ENCODE measurements at regions not wholly inside any gene's neighbourhood (a gene's known extent, or its start where the extent isn't known, plus 50 kb on each side); places are given as distances from the start of the nearest gene placed in this dataset.
"Not testable (repeated sequence)": the region's sequence is repeated elsewhere in the genome, so short reads cannot be mapped to it uniquely, and the experiment has no call there.

DNA sequence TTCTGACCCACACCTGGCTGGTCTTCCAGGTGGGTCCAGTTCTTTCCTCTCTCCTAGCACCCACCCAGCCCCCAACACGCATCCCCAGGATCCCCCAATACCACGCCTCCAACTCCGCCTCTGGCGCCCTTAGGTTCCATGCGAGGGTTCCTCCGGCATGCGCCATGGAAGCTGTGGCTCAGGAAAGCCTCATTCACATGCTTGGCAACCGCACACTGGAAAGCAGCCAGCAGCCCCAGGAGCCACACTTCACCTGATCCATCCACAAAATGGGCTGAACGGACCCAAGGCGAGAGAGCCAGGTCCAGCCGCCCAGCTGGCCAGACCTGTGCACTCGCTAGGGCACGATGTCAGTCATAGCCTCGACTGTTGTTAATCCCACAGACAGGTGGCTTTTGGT lies 161.2 kb downstream of the PSMG1 start:
- no peak for DNase-seq

DNA sequence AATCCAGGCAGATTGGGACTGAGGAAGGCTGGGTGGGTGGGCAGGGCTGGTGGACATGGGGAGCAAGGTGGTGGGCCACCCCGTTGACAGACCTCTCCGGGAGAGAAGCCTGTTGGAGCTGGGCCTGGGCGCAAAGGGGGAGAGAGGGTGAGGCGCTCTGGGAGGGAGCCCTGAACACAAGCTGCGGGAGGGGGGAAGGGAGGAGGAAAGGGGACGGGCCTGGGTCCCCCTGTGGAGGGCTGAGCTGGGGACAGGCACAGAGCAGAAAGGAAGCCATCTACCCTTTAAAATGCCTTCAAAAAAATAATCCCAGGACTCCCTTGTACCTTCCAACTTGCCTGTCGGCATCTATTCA lies 161.8 kb downstream of the PSMG1 start:
- no peak for DNase-seq

DNA sequence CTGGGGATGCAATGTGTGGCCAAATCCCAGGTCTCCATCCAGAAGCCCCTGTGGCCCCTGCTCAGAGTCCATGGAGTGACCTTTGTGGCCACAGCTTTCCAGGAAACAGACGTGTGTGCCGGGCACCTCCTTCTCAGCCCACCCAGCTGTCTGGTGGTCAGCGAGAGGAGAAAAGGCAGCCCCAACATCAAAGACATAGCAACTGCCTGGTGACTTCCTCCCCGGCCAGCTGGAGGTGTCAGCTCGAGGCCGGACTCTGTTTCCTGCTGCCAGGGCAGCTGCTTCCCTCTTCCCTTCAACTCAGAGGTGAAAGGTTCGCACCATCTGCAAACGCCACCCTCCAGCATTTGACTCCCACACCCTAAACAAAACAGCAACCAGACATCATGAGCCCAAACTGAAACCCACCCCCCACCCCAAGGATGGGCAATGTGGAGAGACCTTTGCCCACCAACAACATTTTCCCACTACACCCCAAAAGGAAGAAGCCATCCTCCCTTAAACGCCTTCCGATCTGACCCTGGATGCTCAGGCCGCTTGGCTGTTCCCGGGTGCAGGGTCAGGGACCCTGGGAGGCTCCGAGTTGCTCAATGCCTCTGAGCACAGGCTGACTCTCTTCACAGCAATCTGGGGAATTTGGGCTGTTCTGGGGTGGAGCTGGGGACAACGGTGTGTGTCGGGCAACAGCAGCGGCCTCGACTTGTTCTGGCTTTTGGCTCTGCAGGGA lies 162.3 kb downstream of the PSMG1 start:
- DNase-seq, result peak; percentile 34

DNA sequence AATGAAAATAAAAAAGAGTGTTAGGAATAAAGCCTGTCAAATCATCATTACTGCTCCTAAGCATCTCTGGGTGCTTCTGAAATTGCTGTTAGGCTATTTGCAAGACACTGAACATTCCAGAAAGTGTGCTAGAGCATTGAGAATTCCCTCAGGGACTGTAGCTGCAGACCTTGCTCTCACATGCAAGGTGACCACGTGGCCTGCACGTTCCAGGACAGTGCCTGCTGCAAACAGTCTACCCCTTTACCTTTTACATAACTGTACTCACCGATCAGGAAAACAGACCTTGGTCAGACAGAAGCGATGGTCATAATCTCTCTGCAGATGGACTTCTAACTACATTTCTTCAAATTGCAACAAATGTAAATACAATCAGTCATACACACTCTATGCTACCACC lies 164.5 kb downstream of the PSMG1 start:
- no peak for DNase-seq

DNA sequence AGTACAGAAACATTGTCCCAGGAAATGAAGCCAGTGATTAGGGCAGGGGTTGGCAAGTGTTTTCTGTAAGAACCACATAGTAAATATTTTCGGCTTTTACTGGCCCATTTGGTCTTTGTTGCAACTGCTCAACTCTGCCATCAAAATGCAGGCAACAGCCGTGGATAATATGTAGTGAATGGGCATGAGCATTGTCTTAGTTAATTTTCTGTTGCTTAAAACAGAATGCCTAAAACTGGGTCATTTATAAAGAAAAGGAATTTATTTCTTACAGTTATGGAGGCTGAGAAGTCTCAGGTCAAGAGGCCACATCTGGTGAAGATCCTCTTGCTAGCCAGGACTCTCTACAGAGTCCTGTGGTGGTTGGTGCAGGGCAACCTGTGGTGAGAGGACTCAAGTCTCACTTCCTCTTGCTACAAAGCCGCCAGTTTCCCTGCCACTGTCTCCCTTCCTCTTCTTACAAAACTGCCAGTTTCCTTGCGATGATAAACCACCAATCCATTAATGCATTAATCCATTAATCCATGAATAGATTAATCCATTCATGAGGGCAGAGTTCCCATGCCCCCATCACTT lies 166.4 kb downstream of the PSMG1 start:
- DNase-seq, result peak; percentile 90

DNA sequence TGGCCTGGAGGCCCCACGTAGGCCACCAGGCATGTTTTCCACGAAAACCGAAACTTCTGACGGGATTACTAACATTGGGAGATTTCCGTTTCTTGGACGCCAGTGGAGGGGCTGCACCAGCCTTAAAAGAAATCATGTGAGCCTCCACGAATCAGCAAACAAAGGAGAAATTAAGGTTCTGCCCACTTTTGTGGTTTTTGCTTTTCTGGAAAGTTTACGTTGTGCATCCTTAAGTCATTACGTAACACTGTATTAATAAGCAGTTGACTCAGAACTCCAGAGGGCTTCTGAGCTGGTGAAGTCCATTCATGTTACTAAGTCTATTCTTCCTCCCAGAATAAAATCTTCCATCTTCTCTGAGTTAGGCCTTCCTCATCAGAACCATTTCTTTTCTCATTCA lies 168.5 kb downstream of the PSMG1 start:
- peak; percentile 95 for DNase-seq

DNA sequence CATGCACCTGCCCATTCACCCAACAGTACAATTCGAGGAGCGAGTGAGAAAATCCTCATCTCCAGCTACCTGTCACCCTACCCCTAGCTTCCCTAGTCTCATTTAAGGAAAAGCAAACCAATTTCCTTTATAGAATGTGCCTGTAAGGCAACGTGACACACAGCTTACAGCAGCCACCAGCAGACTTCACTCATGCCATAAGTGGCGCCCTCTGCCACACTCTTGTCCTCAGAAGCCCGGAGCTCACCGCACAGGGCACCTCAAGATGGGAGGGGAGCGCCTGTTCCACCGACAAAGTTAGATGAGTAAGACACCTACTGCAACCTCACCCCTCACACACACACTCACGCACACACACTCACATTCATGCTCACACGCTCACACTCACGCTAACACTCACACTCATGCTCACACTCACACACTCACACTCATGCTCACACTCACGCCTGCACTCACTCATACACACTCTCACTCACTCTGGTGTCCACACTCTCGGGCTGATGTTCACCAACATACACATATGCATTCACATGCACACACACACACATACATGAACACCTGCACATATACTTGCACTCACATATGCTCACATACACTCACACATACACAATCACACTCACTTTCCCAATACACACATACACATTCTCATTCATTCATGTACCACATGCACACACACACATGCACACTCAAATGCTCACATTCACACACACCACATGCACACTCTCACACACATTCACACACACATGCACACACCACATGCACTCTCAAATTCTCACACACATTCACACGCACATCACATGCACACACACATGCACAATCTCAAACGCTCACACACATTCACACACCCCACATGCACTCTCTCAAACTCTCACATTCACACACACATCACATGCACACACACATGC lies 170.7 kb downstream of the PSMG1 start:
- no peak for DNase-seq

DNA sequence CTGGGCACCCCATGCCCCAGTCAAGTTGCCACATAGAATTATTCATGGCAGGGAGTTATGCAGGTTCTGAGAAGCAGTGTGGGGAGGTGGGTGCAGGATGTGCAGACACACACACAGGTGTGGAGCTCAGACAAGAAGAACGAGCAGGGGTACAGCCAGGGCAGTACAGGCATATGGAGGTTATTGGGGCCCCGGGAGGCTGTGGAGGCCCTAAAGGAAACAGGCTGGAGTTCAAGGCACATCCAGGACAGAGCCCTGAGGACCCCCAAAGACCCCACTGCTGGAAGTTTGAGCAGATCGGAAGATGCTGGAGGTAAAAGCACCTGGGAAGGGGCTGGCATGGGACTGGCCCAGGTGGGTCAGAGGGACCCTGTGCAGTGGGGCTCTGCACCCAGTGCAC lies 171.3 kb downstream of the PSMG1 start:
- no peak for DNase-seq

DNA sequence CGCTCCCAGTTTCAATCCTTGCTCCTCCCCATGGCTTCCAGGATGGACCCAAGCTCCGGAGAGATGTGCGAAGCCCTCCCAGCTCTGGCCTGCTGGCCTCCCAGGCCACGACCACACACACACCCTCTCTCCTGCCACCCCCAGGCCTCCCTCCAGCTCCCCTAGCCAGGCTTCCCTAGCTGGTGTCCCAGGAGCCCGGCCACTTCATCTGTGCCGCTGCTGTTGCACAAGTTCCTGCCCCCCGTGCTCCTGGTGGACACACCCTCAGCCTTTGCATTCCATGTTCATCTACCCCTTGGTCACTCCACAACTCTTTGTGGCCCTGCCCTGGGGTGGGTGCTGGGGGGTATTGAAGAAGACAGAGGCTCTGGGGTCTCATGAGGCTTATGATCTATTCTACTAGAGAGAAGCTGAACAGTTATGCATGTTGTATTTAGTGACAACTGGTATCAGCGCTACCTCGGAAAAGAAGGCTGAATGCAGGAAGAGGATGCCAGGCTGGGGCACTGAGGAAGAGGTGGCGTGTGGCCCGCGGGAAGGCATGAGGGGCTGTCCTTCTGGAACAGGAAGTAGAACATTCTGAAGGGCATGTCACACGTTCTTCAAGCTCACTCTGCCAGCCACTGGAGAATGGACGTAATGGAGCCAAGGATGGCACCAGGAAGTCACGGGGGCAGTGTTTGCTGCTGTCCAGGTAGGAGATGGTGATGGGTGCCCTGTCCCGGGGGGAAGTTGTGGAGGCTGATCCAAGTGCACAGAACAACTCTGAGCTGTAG lies 172.4 kb downstream of the PSMG1 start:
- DNase-seq, result peak; percentile 63

DNA sequence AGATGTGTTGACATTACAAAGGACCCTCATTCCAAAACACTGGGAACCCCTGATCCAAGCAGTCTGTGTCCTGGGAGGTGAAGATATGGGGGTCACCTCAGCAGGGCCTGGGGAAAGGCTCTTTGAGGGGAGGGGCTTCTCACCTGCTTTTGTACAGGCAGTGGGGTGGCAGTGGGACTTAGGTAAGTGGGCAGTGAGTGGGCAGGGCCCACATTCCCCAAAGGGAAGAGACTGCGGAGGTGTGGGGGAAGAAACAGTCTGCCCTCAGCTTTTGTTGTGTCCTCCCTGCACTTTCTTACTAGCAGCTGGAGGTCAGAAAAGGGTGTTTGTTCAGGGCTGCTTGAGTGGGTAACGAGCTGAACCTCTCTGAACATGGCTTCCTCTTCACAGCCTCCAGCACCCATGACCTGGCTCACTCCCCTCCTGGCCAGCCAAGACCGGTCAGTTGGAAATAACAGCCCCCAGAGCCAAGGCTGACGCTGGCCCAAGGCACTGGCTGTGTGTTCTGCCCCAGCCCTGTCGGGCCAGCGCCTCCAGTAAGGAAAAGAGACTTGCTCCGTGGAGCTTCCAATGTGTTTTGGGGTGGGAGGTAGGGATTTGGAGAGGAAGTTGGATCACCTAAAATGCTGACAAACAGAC lies 173.5 kb downstream of the PSMG1 start:
- no peak for DNase-seq

DNA sequence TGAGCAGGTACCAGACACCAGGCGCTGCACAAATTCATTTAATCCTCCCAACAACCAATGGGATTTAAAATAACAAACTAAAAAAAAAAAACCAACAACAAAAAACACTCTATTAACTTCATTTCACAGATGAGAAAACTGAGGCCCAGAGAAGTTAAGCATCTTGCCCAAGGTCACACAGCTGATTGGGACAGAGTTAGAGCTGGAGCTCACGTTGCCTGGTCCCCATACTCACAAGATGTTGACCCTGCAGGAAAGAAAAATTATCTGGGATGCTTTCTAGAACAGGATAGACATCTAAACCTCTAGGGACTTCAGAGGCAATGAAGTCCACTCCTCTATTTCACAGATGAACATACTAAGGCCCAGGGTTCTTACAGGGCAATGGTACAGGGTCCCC lies 175.3 kb downstream of the PSMG1 start:
- DNase-seq, result no peak

DNA sequence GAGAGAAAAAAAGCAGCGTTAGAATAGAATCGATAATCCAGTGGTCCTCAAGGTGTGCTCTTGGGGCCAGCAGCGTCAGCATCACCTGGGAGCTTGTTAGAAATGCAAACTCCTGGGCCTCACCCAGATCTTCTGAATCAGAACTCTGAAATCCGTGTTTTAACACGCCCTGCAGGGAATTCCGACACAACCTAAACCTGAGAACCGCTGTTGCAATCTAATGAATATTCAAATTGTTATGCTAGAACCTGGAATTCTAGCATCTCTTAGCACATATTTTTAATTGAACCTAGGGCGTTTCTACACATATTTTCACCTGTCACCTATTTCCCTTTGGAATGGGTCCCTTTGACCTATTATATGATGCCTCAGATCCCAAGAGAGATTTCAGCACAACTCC lies 175.7 kb downstream of the PSMG1 start:
- no peak for DNase-seq

DNA sequence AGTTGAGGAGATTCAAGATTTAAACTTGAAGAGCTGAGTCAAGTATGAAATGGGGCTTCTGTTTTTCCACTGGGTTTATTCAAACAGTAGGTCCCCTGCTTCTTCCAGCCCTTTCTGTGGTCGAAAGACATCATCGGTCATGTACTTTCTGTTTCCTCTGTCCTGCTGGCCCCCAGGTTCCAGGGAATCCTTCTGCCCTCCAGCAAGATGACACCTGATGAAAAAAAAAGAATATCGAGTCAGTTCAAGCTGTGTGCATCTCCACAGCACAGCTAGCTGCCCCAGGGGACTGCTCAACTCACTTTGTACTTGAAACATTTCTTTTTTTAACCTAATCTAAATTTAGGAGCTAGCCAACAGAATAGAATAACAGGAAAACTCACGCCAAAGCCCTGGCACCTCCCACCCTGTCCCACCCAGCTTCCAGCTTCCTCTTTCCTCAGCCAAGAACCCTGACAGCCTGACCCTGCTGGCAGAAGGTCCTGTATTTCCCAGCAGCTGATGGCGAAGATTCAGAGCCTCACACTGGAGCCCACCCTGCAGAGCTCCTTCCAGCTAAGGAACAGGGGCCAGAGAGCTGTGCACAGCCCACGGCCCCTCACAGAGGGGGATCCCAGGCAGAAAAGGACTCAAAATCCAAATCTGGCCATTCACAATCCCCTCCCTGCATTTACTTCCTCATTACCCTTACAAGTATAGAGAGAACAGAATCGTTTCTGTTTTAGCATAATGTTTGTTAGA lies 176.5 kb downstream of the PSMG1 start:
- peak; percentile 52 for DNase-seq

DNA sequence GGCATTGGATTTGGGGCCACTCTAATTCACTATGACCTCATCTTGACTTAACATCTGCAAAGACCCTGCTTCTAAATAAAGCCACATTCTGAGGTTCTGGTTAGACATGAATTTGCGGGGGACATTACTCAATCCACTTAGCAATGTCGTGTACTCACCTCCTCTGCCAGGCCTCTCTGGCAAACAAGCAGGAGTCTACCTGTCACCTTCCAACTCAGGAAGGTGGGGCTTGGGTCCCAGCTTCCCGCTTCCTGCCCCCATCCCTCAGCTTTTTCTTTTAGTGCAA lies 177.8 kb downstream of the PSMG1 start:
- no peak for DNase-seq

DNA sequence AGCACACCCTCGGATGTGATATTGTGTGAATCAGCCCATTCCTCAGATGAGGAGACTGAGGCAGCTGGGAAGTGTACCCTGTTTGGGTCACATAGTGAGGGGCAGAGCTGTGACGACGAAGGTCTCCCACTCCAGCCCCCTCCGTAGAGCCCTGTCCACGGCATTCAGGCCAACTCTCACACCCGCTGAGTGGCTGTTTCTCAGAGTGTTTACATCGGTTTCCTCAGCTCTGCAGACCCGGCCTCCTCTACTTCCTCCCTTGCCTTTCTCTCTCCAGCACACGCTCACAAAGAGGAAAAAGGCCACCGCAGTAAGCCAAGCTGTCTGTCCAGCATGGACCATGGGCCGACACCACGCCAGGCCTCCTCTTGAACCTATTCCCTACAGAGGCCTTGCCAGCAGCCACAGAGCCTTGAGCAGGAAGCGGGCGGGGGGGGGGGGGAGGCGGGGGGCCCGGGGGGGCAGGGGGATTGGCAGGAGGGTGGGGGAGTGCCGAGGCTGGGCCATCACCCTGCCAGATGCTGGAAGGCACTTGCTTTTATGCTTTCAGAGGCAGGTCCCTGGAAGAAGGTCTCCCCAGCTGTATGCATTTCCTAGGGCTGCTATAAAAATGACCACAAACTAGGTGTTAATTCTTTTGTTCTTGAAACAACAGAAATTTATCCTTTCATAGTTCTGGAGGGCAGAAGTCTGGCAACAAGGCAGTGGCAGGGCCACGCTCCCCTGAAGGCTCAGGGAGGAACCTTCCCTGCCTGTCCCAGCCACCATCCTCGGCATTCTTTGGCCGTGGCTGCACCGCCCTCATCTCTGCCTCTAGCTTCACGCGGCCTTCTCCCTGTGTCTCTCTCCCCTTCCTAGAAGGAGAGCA lies 178.4 kb downstream of the PSMG1 start:
- DNase-seq, result peak; percentile 64

DNA sequence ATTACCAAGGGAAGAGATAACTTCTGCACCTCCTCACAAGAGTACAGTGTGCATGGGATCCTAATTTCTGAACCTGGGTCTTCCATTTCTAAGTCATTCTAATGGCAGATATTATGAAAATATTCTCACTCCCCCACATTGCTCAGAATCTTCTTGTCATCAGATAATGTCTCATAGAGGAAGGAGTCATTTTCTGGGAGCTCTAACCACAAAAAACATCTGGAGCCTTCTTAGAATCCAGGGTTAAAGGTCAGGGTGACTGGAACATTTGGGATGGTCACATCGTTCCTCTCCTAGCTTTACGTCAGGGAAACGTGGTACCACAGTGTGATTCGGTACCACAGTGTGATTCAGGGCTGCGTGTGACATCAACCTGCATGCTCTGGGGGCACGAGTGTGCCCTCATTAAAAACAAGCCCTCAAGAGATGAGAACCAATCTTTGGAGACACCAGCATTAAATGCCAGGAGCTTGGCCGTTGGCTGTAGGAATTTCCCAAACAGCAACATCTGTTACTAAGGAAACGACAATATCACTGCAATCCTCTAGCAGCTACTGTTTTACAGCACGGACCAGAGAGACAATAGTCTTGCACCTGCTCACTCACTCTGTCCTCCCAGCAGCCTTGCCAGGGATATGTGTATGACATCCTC lies 179.1 kb downstream of the PSMG1 start:
- peak; percentile 93 for DNase-seq

DNA sequence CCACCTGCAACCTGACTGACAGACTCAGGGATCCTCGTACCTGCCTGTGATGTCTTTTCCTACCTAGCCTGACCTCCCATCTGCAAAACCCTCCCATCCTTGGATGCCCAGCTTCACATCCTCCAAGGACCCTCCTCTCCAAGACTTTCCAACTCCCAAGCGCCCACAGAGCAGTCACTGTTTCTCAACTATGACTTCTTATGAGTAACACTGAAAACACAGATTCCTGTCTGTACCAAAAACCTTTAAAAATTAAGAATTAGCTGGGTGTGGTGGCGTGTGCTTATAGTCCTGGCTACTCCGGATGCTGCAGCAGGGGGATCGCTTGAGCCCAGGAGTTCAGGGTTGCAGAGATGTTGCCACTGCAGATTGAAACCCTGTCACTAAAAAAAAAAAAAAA lies 181.9 kb downstream of the PSMG1 start:
- DNase-seq, result no peak

DNA sequence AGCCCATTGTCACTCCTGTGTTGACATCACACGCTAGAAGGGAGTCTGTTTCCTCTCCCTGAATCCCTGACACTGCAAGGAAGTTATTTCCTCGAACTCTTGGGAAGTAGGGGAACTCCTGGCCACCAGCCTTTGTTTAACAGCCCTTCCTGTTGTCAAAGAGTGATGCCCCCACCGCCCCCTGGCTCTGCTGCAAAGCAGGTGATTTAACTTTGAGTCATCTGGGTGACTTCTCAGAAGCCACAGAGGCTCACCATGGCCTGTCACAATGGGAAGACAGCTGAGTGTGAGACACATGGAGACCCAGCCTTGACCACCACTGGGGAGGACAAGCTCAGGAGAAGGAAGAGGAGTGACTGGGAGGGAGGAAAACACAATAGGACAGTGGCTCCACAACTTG lies 182.8 kb downstream of the PSMG1 start:
- DNase-seq, result peak; percentile 87

DNA sequence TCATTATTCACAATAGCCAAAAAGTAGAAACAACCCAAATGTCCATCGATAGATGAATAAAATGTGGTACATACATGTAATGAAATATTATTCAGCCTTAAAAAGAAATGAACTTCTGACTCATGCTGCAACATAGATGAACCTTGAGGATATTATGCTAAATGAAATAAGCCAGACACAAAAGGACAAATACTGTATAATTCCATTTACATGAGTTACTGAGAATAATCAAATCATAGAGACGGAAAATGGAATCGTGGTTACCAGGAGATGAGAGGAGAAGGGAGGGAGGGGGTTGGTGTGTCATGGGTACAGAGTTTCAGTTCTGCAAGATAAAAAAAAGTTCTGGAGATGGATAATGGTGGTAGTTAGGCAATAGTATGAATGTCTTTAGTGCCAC lies 184.1 kb downstream of the PSMG1 start:
- peak; percentile 73 for DNase-seq

DNA sequence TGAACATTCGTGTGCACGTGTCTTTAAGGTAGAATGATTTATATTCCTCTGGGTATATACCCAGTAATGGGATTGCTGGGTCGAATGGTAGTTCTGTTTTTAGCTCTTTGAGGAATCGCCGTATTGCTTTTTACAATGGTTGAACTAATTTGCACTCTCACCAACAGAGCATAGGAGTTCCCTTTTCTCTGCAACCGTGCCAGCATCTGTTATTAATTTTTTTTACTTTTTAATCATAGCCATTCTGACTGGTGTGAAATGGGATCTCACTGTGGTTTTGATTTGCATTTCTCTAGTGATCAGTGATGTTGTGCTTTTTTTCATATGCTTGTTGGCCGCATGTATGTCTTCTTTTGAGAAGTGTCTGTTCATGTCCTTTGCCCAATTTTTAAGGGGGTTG lies 185.0 kb downstream of the PSMG1 start:
- not testable (repeated sequence) for DNase-seq

DNA sequence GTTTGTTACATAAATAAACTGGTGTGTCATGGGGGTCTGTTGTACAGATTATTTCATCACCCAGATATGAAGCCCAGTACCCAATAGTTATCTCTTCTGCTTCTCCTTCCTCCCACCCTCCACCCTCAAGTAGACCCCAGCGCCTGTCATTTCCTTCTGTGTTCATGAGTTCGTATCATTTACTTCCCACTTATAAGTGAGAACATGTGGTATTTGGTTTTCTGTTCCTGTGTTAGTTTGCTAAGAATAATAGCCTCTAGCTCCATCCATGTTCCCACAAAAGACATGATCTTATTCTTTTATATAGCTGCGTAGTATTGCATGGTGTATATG lies 185.4 kb downstream of the PSMG1 start:
- peak; percentile 67 for DNase-seq

Data from inflammatory macrophage treated with lipopolysaccharide for 4 hours (primary cell).